WI38 (cell line): ENCODE measurements at regions not wholly inside any gene's neighbourhood (a gene's known extent, or its start where the extent isn't known, plus 50 kb on each side); places are given as distances from the start of the nearest gene placed in this dataset.

Source experiments
- H3K4me3 ChIP-seq: 2 replicates; pipeline ENCODE4 v1.5.1; 2011; ENCODE audit warnings: low read depth, mild to moderate bottlenecking, control low read depth, low read length
- CTCF ChIP-seq: IDR thresholded peaks from 2 replicates; pipeline ENCODE4 v1.5.1; 2012; ENCODE audit warnings: low read depth, mild to moderate bottlenecking, control low read depth, low read length

- no peak overlapping the region for H3K4me3 ChIP-seq
- no peak for TF ChIP-seq CTCF
Measured at GRCh38 chr7:131274986-131275385, 52.7 kb upstream of the MKLN1 start.

GRCh38 chr7:131276190-131276589 is 51.5 kb upstream of the MKLN1 start:
- TF ChIP-seq CTCF, result no peak
- no peak overlapping the region for H3K4me3 ChIP-seq

- H3K4me3 ChIP-seq, result no peak overlapping the region
- no peak for TF ChIP-seq CTCF
Measured at GRCh38 chr7:131276748-131277147, 50.9 kb upstream of the MKLN1 start.
